SK-N-MC (cell line): ENCODE measurements at regions not wholly inside any gene's neighbourhood (a gene's known extent, or its start where the extent isn't known, plus 50 kb on each side); places are given as distances from the start of the nearest gene placed in this dataset.
A peak's percentile ranks its signal among the peaks of the same experiment; 100 is the strongest.

ENCODE experiments used
- DNase-seq: peaks from one replicate; pipeline ENCODE4 v3.0.0-alpha.2; 2011; ENCODE audit warnings: low read depth, low spot score
- H3K27ac ChIP-seq: fragments of 200-600 bp; sonication (generic); 2 replicates; pipeline ENCODE4 v1.5.1; 2016; ENCODE audit warnings: mixed run types
- H3K36me3 ChIP-seq: fragments of 200-600 bp; sonication (generic); 2 replicates; pipeline ENCODE4 v1.6.1; 2017; ENCODE audit warnings: antibody characterized with exemption, low read length, mixed read lengths; ENCODE audit not compliant: insufficient read depth
- H3K4me3 ChIP-seq: fragments of 200-600 bp; sonication (generic); 2 replicates; pipeline ENCODE4 v1.5.1; 2016
- H3K9ac ChIP-seq: fragments of 200-600 bp; sonication (generic); 2 replicates; pipeline ENCODE4 v1.8.0; 2017; ENCODE audit warnings: mixed run types, mixed read lengths; ENCODE audit not compliant: insufficient read length
- H3K9me3 ChIP-seq: fragments of 200-600 bp; sonication (generic); 2 replicates; pipeline ENCODE4 v1.6.1; 2017; ENCODE audit warnings: low read depth, mild to moderate bottlenecking, antibody characterized with exemption, low read length, moderate library complexity, mixed read lengths
- EZH2 ChIP-seq: fragments of 200-600 bp; sonication (generic); IDR thresholded peaks from one replicate; pipeline ENCODE4 v1.6.1; 2017; ENCODE audit warnings: antibody characterized with exemption
- FOXP2 ChIP-seq: optimal IDR thresholded peaks from 2 replicates; pipeline ENCODE3; 2011; ENCODE audit warnings: mild to moderate bottlenecking, moderate library complexity; ENCODE audit not compliant: insufficient read depth; ENCODE audit errors: extremely low read length, control extremely low read depth
- POLR2AphosphoS5 ChIP-seq: IDR thresholded peaks from 2 replicates; pipeline ENCODE4 v1.6.1; 2012; ENCODE audit warnings: mild to moderate bottlenecking, low read depth, low read length, borderline replicate concordance

DNA sequence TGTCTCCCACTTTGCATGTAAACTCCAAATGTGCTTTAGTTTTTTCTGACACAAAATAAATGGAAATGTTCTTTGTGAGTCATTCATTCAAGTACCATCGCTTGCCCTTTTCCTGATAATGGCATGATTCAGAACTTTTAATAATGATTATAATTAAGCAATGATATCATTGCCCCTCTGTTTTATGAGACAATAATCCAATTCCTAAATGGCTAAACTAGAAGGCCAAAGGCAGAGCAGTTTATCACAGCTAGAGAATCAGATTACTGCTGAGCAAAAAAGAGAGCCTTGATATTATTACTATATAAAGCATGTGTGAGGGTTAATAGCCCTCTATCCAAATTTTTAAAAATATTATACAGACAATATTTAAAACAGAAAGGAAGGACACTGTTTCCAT, 484.2 kb upstream of the PTPRD start:
- no peaks in the 10 kb centered on the region for H3K9me3 ChIP-seq
- DNase-seq: no peak
- H3K36me3 ChIP-seq: no peaks in the 10 kb centered on the region
- no peak overlapping the region for H3K27ac ChIP-seq
- H3K4me3 ChIP-seq: no peak overlapping the region
- no peak overlapping the region for H3K9ac ChIP-seq
- TF ChIP-seq EZH2: no peak
- TF ChIP-seq FOXP2: no peak
- TF ChIP-seq POLR2AphosphoS5: no peak

GRCh38 chr9:11103525-11103924, 490.7 kb upstream of the PTPRD start:
- no peak for DNase-seq
- TF ChIP-seq POLR2AphosphoS5: no peak
- no peak for TF ChIP-seq FOXP2

GRCh38 chr9:11107196-11107595, 494.4 kb upstream of the PTPRD start:
- Histone ChIP-seq H3K9me3 (no peaks in the 10 kb centered on the region), H3K9ac (no peak overlapping the region), H3K36me3 (no peaks in the 10 kb centered on the region), H3K27ac (no peak overlapping the region), H3K4me3 (no peak overlapping the region)
- no peak for DNase-seq
- TF ChIP-seq EZH2 (no peak), FOXP2 (no peak)

More at GRCh38 chr9:11103525-11103924, 490.7 kb upstream of the PTPRD start:
- Histone ChIP-seq H3K27ac (no peak overlapping the region), H3K4me3 (no peak overlapping the region), H3K9me3 (no peaks in the 10 kb centered on the region), H3K36me3 (no peaks in the 10 kb centered on the region), H3K9ac (no peak overlapping the region)

GRCh38 chr9:11128156-11128555, 515.4 kb upstream of the PTPRD start:
- H3K27ac ChIP-seq: no peak overlapping the region
- H3K9me3 ChIP-seq: no peaks in the 10 kb centered on the region
- DNase-seq: no peak
- no peak overlapping the region for H3K4me3 ChIP-seq
- TF ChIP-seq EZH2: no peak
- TF ChIP-seq POLR2AphosphoS5: no peak
- TF ChIP-seq FOXP2: no peak
- H3K9ac ChIP-seq: no peak overlapping the region
- no peaks in the 10 kb centered on the region for H3K36me3 ChIP-seq

DNA sequence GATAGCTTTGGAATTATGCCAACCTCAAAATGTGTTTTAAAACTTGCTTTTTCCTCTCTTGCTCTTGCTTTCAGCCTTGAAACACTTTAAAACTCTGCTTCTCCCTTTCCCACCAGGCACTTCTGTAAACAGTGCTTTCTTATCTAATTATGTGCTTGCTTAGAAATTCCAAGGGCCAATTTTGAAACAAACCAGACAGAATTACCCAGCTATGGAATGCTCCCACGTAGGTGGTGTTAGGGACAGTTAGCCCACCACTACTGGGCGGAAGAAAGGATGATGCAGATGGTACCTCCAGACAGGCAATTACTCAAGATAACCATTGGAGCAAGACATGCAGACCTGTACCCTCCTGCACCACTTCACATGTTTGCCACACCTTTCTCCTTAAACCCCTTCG, 523.0 kb upstream of the PTPRD start:
- Histone ChIP-seq H3K36me3 (no peaks in the 10 kb centered on the region), H3K9ac (no peak overlapping the region), H3K4me3 (no peak overlapping the region), H3K27ac (no peak overlapping the region), H3K9me3 (no peaks in the 10 kb centered on the region)
- DNase-seq: no peak
- TF ChIP-seq EZH2 (no peak), POLR2AphosphoS5 (no peak), FOXP2 (no peak)

- Histone ChIP-seq H3K9ac (no peak overlapping the region), H3K36me3 (no peaks in the 10 kb centered on the region), H3K27ac (no peak overlapping the region), H3K9me3 (no peaks in the 10 kb centered on the region), H3K4me3 (no peak overlapping the region)
- TF ChIP-seq POLR2AphosphoS5: no peak
- TF ChIP-seq EZH2: no peak
- TF ChIP-seq FOXP2: no peak
- no peak for DNase-seq
Observed at GRCh38 chr9:11141357-11141756, 528.6 kb upstream of the PTPRD start.

DNA sequence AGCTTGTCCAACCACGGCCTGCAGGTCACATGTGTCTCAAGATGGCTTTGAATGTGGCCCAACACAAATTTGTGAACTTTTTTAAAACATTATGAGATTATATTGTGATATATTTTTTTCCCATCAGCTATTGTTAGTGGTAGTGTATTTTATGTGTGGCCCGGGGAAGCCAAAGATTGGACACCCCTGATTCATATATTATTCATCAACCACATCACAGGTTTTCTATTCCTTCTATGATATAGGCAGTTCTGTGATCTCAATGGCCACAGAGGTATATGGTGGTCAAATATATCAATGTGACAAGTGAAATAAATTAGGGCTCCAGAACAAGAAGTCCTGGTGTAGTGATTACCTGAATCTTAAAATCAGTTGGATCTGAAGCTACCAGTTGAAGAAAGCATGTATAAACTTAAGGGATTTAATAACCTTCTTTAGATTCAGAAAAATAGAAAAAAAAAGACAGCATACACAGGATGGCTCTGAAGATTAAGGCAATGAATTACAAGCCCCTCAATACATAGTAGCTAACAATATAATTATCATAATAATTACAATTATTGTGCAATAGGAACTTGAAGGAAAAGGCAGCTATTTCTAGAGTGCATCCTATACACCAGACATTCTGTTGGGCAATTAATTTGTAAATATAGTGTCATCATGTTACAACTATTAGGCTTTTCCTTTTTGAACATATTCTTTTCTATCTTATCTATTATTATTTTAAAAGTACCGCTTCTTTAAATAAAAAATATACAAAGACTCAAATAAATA, 530.4 kb upstream of the PTPRD start:
- Histone ChIP-seq H3K27ac (no peak overlapping the region), H3K9ac (no peak overlapping the region), H3K9me3 (no peaks in the 10 kb centered on the region), H3K36me3 (no peaks in the 10 kb centered on the region), H3K4me3 (no peak overlapping the region)
- no peak for DNase-seq
- TF ChIP-seq POLR2AphosphoS5 (no peak), EZH2 (no peak), FOXP2 (no peak)

DNA sequence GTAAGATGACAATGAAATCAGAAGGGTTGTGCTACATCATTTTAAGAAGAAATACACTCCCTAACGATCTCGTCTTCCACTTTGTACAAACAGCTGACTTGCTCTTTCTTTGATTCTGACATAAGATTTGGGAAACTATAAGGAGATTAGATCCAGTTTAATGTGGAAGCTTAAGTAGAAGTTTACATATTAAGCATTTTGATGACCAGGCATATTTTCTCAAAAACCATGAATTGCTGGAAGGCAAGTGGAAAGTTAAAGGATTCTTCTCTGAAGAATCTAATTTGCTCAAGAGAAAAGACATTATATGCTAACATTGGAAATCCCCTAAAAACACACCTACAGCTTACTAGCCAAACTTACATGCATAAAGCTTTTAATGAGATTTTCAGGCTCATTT, 531.9 kb upstream of the PTPRD start:
- no peak overlapping the region for H3K4me3 ChIP-seq
- no peaks in the 10 kb centered on the region for H3K36me3 ChIP-seq
- peak; percentile 57 for DNase-seq
- H3K9ac ChIP-seq: peak overlapping the region; percentile 22
- H3K27ac ChIP-seq: peak overlapping the region; percentile 63; the same call in 1 of the 2 replicates
- no peak for TF ChIP-seq FOXP2
- no peak for TF ChIP-seq POLR2AphosphoS5
- TF ChIP-seq EZH2: no peak
- no peaks in the 10 kb centered on the region for H3K9me3 ChIP-seq

DNA sequence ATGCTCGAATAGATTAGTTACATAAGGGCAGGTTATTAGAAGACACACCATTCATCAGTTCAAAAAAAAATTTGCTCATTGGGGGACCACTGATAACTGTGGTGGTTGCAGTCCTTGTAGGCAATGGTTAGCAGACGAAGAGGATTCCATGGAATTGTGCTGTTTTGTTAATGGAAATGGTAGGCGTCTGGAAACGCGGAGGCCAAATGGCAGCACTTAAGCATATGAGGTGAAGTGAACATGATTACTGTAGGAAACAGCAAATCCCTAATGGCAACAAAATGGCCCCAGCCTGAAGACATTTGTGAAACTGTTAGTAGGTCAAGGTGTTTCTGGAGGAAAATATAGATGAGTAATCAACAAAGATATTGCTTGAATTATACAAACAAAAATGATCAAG, 535.4 kb upstream of the PTPRD start:
- Histone ChIP-seq H3K9me3 (no peaks in the 10 kb centered on the region), H3K27ac (no peak overlapping the region), H3K4me3 (no peak overlapping the region), H3K9ac (no peak overlapping the region), H3K36me3 (no peaks in the 10 kb centered on the region)
- TF ChIP-seq FOXP2 (no peak), EZH2 (no peak)
- no peak for DNase-seq
